ENCODE measurements at regions not wholly inside any gene's neighbourhood (a gene's known extent, or its start where the extent isn't known, plus 50 kb on each side); places are given as distances from the start of the nearest gene placed in this dataset.

GRCh38 chr9:88786291-88787079, 204.8 kb upstream of the S1PR3 start (continued):
- TF ChIP-seq REST (IDR thresholded peaks at IDR 0.05; ENCODE audit: low read depth, low read length): no peak
- no peak for TF ChIP-seq IKZF1 (conservative IDR thresholded peaks at IDR 0.05)
- TF ChIP-seq NKRF (conservative IDR thresholded peaks at IDR 0.05): no peak

- no peak overlapping the region for H3K27ac ChIP-seq (ENCODE audit: control insufficient read depth, insufficient read depth)
- CTCF ChIA-PET: no interaction called here
- 12% methylated on average over 3 of the region's 3 CpGs for WGBS (ENCODE audit: insufficient coverage, insufficient replicate concordance, low lambda C conversion rate, missing lambda C conversion rate)
- RAD21 ChIA-PET (ENCODE audit: unreplicated experiment): no interaction called here
- no peak overlapping the region for H3K4me2 ChIP-seq (ENCODE audit: control insufficient read depth, insufficient read depth)
- H3K4me1 ChIP-seq (ENCODE audit: control insufficient read depth, insufficient read depth, low read length): no peaks in the 10 kb centered on the region
- DNase-seq (ENCODE audit: low read depth, low spot score) (no peak), ATAC-seq (no peak), FAIRE-seq (no peak)
- H3K36me3 ChIP-seq (ENCODE audit: control insufficient read depth in 2 of 2, insufficient read depth in 2 of 2, low read length in 1 of 2): no peaks in the 10 kb centered on the region
- H3K27me3 ChIP-seq (replicated peaks in 1 of 2; ENCODE audit: control insufficient read depth in 2 of 2, insufficient read depth in 2 of 2, low read length in 1 of 2): no peaks in the 10 kb centered on the region; a peak in 1 of 4 replicates
- no peak overlapping the region for H2AFZ ChIP-seq (ENCODE audit: control insufficient read depth, low read depth, low read length)
- BruUV-seq (replicated peaks): no TSS peak
- in situ Hi-C loops (cut with MboI): no loop called here
- H3K79me2 ChIP-seq (ENCODE audit: control insufficient read depth, insufficient read depth, low read length): no peaks in the 10 kb centered on the region
- no peak overlapping the region for H3K9ac ChIP-seq (ENCODE audit: control insufficient read depth, insufficient read depth, low read length)
- no peaks in the 10 kb centered on the region for H4K20me1 ChIP-seq (ENCODE audit: control insufficient read depth, insufficient read depth)
- no peaks in the 10 kb centered on the region for H3K9me3 ChIP-seq (replicated peaks; ENCODE audit: control insufficient read depth, insufficient read depth, low read length)
- H3K4me3 ChIP-seq: no peak overlapping the region
- POLR2A ChIA-PET: no interaction called here
- SMC1A ChIA-PET (ENCODE audit: uncharacterized antibody, unreplicated experiment): no interaction called here
- intact Hi-C loops (cut with micrococcal nuclease; ENCODE audit: unreplicated experiment): no loop called here
- TF ChIP-seq ATF7 (IDR thresholded peaks at IDR 0.05; ENCODE audit: low read depth): no peak
- no peak for TF ChIP-seq SIN3A (IDR thresholded peaks at IDR 0.05; ENCODE audit: low read depth, low read length)
- no peak for TF ChIP-seq RFX5 (IDR thresholded peaks at IDR 0.05; ENCODE audit: low read depth, low read length)
- TF ChIP-seq CHD2 (IDR thresholded peaks at IDR 0.05; ENCODE audit: borderline replicate concordance, low read depth, low read length): no peak
- no peak for TF ChIP-seq TCF7 (IDR thresholded peaks at IDR 0.05; ENCODE audit: borderline replicate concordance)
- no peak for TF ChIP-seq MYB (IDR thresholded peaks at IDR 0.05; ENCODE audit: borderline replicate concordance, low read depth, low read length)
- TF ChIP-seq STAT1 (conservative IDR thresholded peaks at IDR 0.05): no peak
- TF ChIP-seq IKZF2 (IDR thresholded peaks at IDR 0.05): no peak
- TF ChIP-seq GABPA (IDR thresholded peaks at IDR 0.05; ENCODE audit: low read depth): no peak
- no peak for TF ChIP-seq TCF12 (IDR thresholded peaks at IDR 0.05; ENCODE audit: low read depth, low read length)
- TF ChIP-seq PAX8 (IDR thresholded peaks at IDR 0.05): no peak
- TF ChIP-seq TBL1XR1 (IDR thresholded peaks at IDR 0.05; ENCODE audit: low read depth, low read length): no peak
Observed at GRCh38 chr9:88789785-88790184, 201.5 kb upstream of the S1PR3 start.
